Endodermal cell (in vitro differentiated cells): ENCODE measurements at regions not wholly inside any gene's neighbourhood (a gene's known extent, or its start where the extent isn't known, plus 50 kb on each side); places are given as distances from the start of the nearest gene placed in this dataset.

Experiments
- DNase-seq: peaks from one replicate; pipeline ENCODE4 v3.0.0-alpha.2; 2017
- H3K27ac ChIP-seq: 2 replicates; pipeline ENCODE4 v1.5.1; 2013; ENCODE audit warnings: mild to moderate bottlenecking, low read depth, low read length, moderate library complexity
- H3K27me3 ChIP-seq: 2 replicates; pipeline ENCODE4 v1.6.1; 2013; ENCODE audit warnings: mild to moderate bottlenecking, low read length, moderate library complexity; ENCODE audit not compliant: insufficient read depth, control insufficient read depth, poor library complexity, severe bottlenecking
- H3K36me3 ChIP-seq: 2 replicates; pipeline ENCODE4 v1.7.0; 2013; ENCODE audit warnings: mild to moderate bottlenecking, low read length, moderate library complexity; ENCODE audit not compliant: control insufficient read depth, insufficient read depth
- H3K4me1 ChIP-seq: one replicate; pipeline ENCODE4 v1.7.0; 2013; ENCODE audit warnings: low read length; ENCODE audit not compliant: control insufficient read depth, insufficient read depth
- H3K4me3 ChIP-seq: 2 replicates; pipeline ENCODE4 v1.5.1; 2013; ENCODE audit warnings: mild to moderate bottlenecking, low read length, moderate library complexity
- H3K9ac ChIP-seq: 2 replicates; pipeline ENCODE4 v1.6.1; 2013; ENCODE audit warnings: mild to moderate bottlenecking, low read length, moderate library complexity; ENCODE audit not compliant: poor library complexity, severe bottlenecking; ENCODE audit errors: extremely low read depth
- H3K9me3 ChIP-seq: 2 replicates; pipeline ENCODE4 v1.6.1; 2013; ENCODE audit warnings: mild to moderate bottlenecking, low read length, moderate library complexity; ENCODE audit not compliant: control insufficient read depth
- H3K27ac Mint-ChIP-seq: 2 replicates; pipeline ENCODE4 v1.8.0; 2020; ENCODE audit warnings: mixed read lengths
- H3K27me3 Mint-ChIP-seq: 2 replicates; pipeline ENCODE4 v1.8.0; 2021; ENCODE audit warnings: mild to moderate bottlenecking, mixed read lengths; ENCODE audit not compliant: insufficient read depth
- H3K36me3 Mint-ChIP-seq: 2 replicates; pipeline ENCODE4 v1.8.0; 2020; ENCODE audit warnings: low read depth, mixed read lengths
- H3K4me1 Mint-ChIP-seq: 2 replicates; pipeline ENCODE4 v1.8.0; 2020; ENCODE audit warnings: mixed read lengths
- H3K4me3 Mint-ChIP-seq: 2 replicates; pipeline ENCODE4 v1.8.0; 2020; ENCODE audit warnings: mild to moderate bottlenecking, moderate library complexity, mixed read lengths
- H3K9me3 Mint-ChIP-seq: 2 replicates; pipeline ENCODE4 v1.8.0; 2020; ENCODE audit warnings: mild to moderate bottlenecking, mixed read lengths
- WGBS, 2 experiments: methylation state at CpG; one replicate each; pipeline versions ENCODE4 v1.1.5 to v1.1.7; 2013; ENCODE audit warnings: missing lambda C conversion rate in 2 of 2, mixed read lengths in 1 of 2; ENCODE audit not compliant: insufficient coverage in 1 of 2, insufficient read length in 1 of 2; 5-methylcytosine and 5-hydroxymethylcytosine counted together
- TF ChIP-seq, protein P1 (sequence below): fragments of 200-600 bp; sonication (generic); conservative IDR thresholded peaks from 2 replicates; pipeline ENCODE4 v1.5.0; 2021; ENCODE audit warnings: antibody characterized with exemption, mild to moderate bottlenecking

DNA sequence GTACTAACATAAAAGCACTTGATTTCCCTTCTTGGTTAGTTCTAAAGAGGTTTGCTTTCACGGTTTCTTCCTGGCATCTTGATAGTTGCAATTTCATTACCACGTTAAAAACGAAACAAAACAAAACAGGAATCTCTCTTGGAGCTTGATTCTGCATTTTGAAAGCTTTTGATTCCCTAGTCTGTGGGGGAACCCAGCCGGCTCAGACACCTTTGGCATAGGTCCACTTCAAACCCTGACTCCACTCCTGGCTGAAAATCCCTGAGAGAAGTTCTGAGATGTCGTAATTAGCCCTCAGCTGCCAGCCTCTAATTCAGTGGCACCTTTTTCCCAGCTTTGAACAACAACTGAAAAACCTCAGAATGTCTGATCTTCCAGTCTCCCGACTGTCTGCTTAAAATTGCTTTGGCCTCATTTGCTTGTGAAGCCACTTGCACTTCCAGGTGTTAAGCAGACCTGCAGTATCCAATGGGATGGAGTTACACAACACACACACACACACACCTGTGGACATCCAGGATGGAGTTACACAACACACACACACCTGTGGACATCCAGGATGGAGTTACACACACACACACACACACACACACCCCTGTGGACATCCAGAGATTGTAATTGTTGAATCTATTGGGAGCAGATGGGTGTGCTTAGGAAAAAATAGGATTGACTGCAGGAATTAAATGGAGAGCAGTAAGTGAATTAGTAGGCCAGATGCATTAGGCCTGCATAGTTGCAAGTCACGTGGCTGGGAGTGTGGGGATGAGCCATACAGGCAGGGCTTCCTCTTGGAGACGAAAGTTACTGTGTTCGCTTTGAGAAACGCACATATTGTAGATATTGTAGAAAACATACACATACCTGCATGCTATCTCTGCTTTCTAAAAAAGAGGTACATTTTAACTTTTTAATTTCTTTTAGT, 285.6 kb upstream of the FMN2 start:
- no peaks in the 10 kb centered on the region for H3K9me3 Mint-ChIP-seq
- no peak overlapping the region for H3K4me3 Mint-ChIP-seq
- H3K36me3 ChIP-seq, result no peaks in the 10 kb centered on the region
- DNase-seq, result no peak
- no peak overlapping the region for H3K27ac Mint-ChIP-seq
- H3K27me3 Mint-ChIP-seq, result no peaks in the 10 kb centered on the region
- H3K9me3 ChIP-seq, result no peaks in the 10 kb centered on the region
- no peak overlapping the region for H3K4me3 ChIP-seq
- TF ChIP-seq, protein P1, sequence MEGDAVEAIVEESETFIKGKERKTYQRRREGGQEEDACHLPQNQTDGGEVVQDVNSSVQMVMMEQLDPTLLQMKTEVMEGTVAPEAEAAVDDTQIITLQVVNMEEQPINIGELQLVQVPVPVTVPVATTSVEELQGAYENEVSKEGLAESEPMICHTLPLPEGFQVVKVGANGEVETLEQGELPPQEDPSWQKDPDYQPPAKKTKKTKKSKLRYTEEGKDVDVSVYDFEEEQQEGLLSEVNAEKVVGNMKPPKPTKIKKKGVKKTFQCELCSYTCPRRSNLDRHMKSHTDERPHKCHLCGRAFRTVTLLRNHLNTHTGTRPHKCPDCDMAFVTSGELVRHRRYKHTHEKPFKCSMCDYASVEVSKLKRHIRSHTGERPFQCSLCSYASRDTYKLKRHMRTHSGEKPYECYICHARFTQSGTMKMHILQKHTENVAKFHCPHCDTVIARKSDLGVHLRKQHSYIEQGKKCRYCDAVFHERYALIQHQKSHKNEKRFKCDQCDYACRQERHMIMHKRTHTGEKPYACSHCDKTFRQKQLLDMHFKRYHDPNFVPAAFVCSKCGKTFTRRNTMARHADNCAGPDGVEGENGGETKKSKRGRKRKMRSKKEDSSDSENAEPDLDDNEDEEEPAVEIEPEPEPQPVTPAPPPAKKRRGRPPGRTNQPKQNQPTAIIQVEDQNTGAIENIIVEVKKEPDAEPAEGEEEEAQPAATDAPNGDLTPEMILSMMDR, result no peak
- peaks cover 2% of the 10 kb centered on the region for H3K4me1 ChIP-seq
- H3K4me1 Mint-ChIP-seq, result peaks cover 20% of the 10 kb centered on the region
- H3K9ac ChIP-seq, result no peak overlapping the region
- no peaks in the 10 kb centered on the region for H3K36me3 Mint-ChIP-seq
- WGBS, 2 experiments, result 89 to 91% methylated on average over 8 of the region's 10 CpGs
- no peak overlapping the region for H3K27ac ChIP-seq
- H3K27me3 ChIP-seq, result no peaks in the 10 kb centered on the region

DNA sequence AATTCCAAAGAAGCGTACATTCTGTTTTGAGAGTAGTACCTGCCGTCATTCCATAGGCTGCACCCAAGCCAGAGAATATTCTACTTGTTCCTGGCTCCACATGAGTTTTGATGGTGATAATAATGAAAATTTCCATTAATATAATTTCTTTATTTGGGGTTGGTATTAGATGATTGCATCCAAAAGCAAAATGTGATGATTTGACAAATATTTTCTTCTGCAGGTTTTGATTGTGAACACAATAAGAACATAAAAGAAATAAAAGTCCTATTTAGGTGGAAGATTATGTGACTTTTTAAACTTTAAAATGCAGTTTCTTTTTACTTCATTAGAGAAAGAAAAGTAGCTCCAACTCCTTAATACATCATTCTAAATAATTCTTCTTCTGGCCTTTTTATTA, 284.8 kb upstream of the FMN2 start:
- peaks cover 27% of the 10 kb centered on the region for H3K4me1 Mint-ChIP-seq
- Histone ChIP-seq H3K27ac (no peak overlapping the region), H3K9me3 (no peaks in the 10 kb centered on the region), H3K36me3 (no peaks in the 10 kb centered on the region), H3K9ac (no peak overlapping the region), H3K4me3 (no peak overlapping the region), H3K27me3 (no peaks in the 10 kb centered on the region), H3K4me1 (peaks cover 6% of the 10 kb centered on the region)
- no peaks in the 10 kb centered on the region for H3K36me3 Mint-ChIP-seq
- H3K9me3 Mint-ChIP-seq, result no peaks in the 10 kb centered on the region
- H3K27me3 Mint-ChIP-seq, result no peaks in the 10 kb centered on the region
- 100% methylated on average over 1 to 2 of the region's 2 CpGs for WGBS, 2 experiments
- no peak for DNase-seq
- TF ChIP-seq, protein P1, result no peak
- no peak overlapping the region for H3K4me3 Mint-ChIP-seq
- no peak overlapping the region for H3K27ac Mint-ChIP-seq

DNA sequence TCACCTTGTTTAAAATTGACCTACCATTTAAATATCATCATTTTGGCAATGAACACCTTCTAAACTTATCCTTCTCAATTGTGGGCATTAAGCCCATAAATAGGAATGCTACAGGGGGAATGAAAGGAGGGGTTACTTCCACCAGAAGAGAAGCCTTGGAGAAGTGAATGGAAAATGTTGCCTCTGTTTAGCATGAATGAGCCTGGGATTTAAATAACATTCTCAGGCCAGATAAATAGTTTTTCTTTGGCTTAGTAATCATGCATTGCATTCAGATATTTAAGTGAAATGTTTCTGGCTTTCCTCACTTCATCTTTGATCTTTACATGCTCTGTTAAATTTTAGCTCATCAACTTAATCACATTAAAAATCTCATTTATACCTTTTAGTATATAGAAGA, 284.3 kb upstream of the FMN2 start:
- H3K4me1 ChIP-seq, result peaks cover 8% of the 10 kb centered on the region
- no peak overlapping the region for H3K4me3 ChIP-seq
- no peaks in the 10 kb centered on the region for H3K9me3 ChIP-seq
- no peaks in the 10 kb centered on the region for H3K27me3 Mint-ChIP-seq
- H3K27ac Mint-ChIP-seq, result no peak overlapping the region
- no peaks in the 10 kb centered on the region for H3K9me3 Mint-ChIP-seq
- H3K9ac ChIP-seq, result no peak overlapping the region
- H3K36me3 ChIP-seq, result no peaks in the 10 kb centered on the region
- TF ChIP-seq, protein P1, result no peak
- H3K27ac ChIP-seq, result no peak overlapping the region
- H3K4me3 Mint-ChIP-seq, result no peak overlapping the region
- DNase-seq, result no peak
- H3K36me3 Mint-ChIP-seq, result no peaks in the 10 kb centered on the region
- H3K4me1 Mint-ChIP-seq, result peaks cover 27% of the 10 kb centered on the region
- no peaks in the 10 kb centered on the region for H3K27me3 ChIP-seq
